IPS-18a (cell line): ENCODE measurements at regions not wholly inside any gene's neighbourhood (a gene's known extent, or its start where the extent isn't known, plus 50 kb on each side); places are given as distances from the start of the nearest gene placed in this dataset.

Experiments used
- H3K27ac ChIP-seq: one replicate; pipeline ENCODE4 v1.5.1; 2013; ENCODE audit warnings: low read length
- H3K27me3 ChIP-seq: one replicate; pipeline ENCODE4 v1.6.1; 2013; ENCODE audit warnings: mild to moderate bottlenecking, low read length; ENCODE audit not compliant: control insufficient read depth, insufficient read depth
- H3K36me3 ChIP-seq: one replicate; pipeline ENCODE4 v1.6.1; 2013; ENCODE audit warnings: low read depth, low read length; ENCODE audit not compliant: control insufficient read depth
- H3K4me1 ChIP-seq: one replicate; pipeline ENCODE4 v1.6.1; 2013; ENCODE audit warnings: low read depth, low read length; ENCODE audit not compliant: control insufficient read depth
- H3K4me3 ChIP-seq: one replicate; pipeline ENCODE4 v1.5.1; 2013; ENCODE audit warnings: low read length
- H3K9ac ChIP-seq: one replicate; pipeline ENCODE4 v1.6.1; 2013; ENCODE audit warnings: mild to moderate bottlenecking, low read length, moderate library complexity
- H3K9me3 ChIP-seq: one replicate; pipeline ENCODE4 v1.6.1; 2013; ENCODE audit warnings: low read depth, low read length; ENCODE audit not compliant: control insufficient read depth

- no peak overlapping the region for H3K27ac ChIP-seq
- H3K4me3 ChIP-seq, result no peak overlapping the region
- H3K36me3 ChIP-seq, result no peaks in the 10 kb centered on the region
- no peak overlapping the region for H3K9ac ChIP-seq
- H3K27me3 ChIP-seq, result no peaks in the 10 kb centered on the region
- H3K9me3 ChIP-seq, result no peaks in the 10 kb centered on the region
- no peaks in the 10 kb centered on the region for H3K4me1 ChIP-seq
These were observed 318.8 kb upstream of the DACH1 start for GRCh38 chr13:72185776-72186175.

- no peaks in the 10 kb centered on the region for H3K27me3 ChIP-seq
- no peak overlapping the region for H3K4me3 ChIP-seq
- no peaks in the 10 kb centered on the region for H3K9me3 ChIP-seq
- no peaks in the 10 kb centered on the region for H3K4me1 ChIP-seq
- H3K27ac ChIP-seq, result no peak overlapping the region
- H3K9ac ChIP-seq, result no peak overlapping the region
- H3K36me3 ChIP-seq, result no peaks in the 10 kb centered on the region
These were observed 314.7 kb upstream of the DACH1 start for GRCh38 chr13:72181661-72182060.

GRCh38 chr13:72180253-72180952 lies 313.4 kb upstream of the DACH1 start:
- H3K4me1 ChIP-seq, result no peaks in the 10 kb centered on the region
- H3K9ac ChIP-seq, result no peak overlapping the region
- no peaks in the 10 kb centered on the region for H3K36me3 ChIP-seq

GRCh38 chr13:72174549-72174948 lies 307.5 kb upstream of the DACH1 start:
- no peaks in the 10 kb centered on the region for H3K4me1 ChIP-seq
- H3K27me3 ChIP-seq, result no peaks in the 10 kb centered on the region
- H3K27ac ChIP-seq, result no peak overlapping the region
- H3K4me3 ChIP-seq, result no peak overlapping the region
- H3K9me3 ChIP-seq, result no peaks in the 10 kb centered on the region
- no peak overlapping the region for H3K9ac ChIP-seq
- no peaks in the 10 kb centered on the region for H3K36me3 ChIP-seq

More at GRCh38 chr13:72180253-72180952, 313.4 kb upstream of the DACH1 start:
- Histone ChIP-seq H3K27ac (no peak overlapping the region), H3K9me3 (no peaks in the 10 kb centered on the region), H3K4me3 (no peak overlapping the region), H3K27me3 (no peaks in the 10 kb centered on the region)

GRCh38 chr13:72170571-72170970 lies 303.6 kb upstream of the DACH1 start:
- Histone ChIP-seq H3K4me1 (no peaks in the 10 kb centered on the region), H3K9me3 (no peaks in the 10 kb centered on the region), H3K27ac (no peak overlapping the region), H3K36me3 (no peaks in the 10 kb centered on the region), H3K9ac (no peak overlapping the region), H3K27me3 (no peaks in the 10 kb centered on the region), H3K4me3 (no peak overlapping the region)

GRCh38 chr13:72168126-72168855 lies 301.3 kb upstream of the DACH1 start:
- Histone ChIP-seq H3K9me3 (no peaks in the 10 kb centered on the region), H3K27me3 (no peaks in the 10 kb centered on the region), H3K9ac (no peak overlapping the region), H3K36me3 (no peaks in the 10 kb centered on the region), H3K27ac (no peak overlapping the region), H3K4me1 (no peaks in the 10 kb centered on the region), H3K4me3 (no peak overlapping the region)

- Histone ChIP-seq H3K27ac (no peak overlapping the region), H3K4me1 (no peaks in the 10 kb centered on the region), H3K36me3 (no peaks in the 10 kb centered on the region), H3K27me3 (no peaks in the 10 kb centered on the region), H3K9ac (no peak overlapping the region), H3K9me3 (no peaks in the 10 kb centered on the region), H3K4me3 (no peak overlapping the region)
These were observed 299.2 kb upstream of the DACH1 start for GRCh38 chr13:72166102-72166650.

- no peak overlapping the region for H3K9ac ChIP-seq
- H3K4me3 ChIP-seq, result no peak overlapping the region
- H3K4me1 ChIP-seq, result no peaks in the 10 kb centered on the region
- H3K27me3 ChIP-seq, result no peaks in the 10 kb centered on the region
- H3K36me3 ChIP-seq, result no peaks in the 10 kb centered on the region
- H3K9me3 ChIP-seq, result no peaks in the 10 kb centered on the region
- H3K27ac ChIP-seq, result no peak overlapping the region
These were observed 298.3 kb upstream of the DACH1 start for GRCh38 chr13:72165276-72165675.

- Histone ChIP-seq H3K36me3 (no peaks in the 10 kb centered on the region), H3K4me1 (no peaks in the 10 kb centered on the region), H3K9me3 (no peaks in the 10 kb centered on the region), H3K27ac (no peak overlapping the region), H3K27me3 (no peaks in the 10 kb centered on the region), H3K4me3 (no peak overlapping the region), H3K9ac (no peak overlapping the region)
These were observed 297.8 kb upstream of the DACH1 start for GRCh38 chr13:72164811-72165210.

- Histone ChIP-seq H3K27me3 (no peaks in the 10 kb centered on the region), H3K36me3 (no peaks in the 10 kb centered on the region), H3K4me3 (no peak overlapping the region), H3K9ac (no peak overlapping the region), H3K27ac (no peak overlapping the region), H3K9me3 (no peaks in the 10 kb centered on the region), H3K4me1 (no peaks in the 10 kb centered on the region)
These were observed 296.7 kb upstream of the DACH1 start for GRCh38 chr13:72163678-72164077.

- Histone ChIP-seq H3K4me3 (no peak overlapping the region), H3K27ac (no peak overlapping the region), H3K36me3 (no peaks in the 10 kb centered on the region), H3K9ac (no peak overlapping the region), H3K9me3 (no peaks in the 10 kb centered on the region), H3K4me1 (no peaks in the 10 kb centered on the region), H3K27me3 (no peaks in the 10 kb centered on the region)
These were observed 294.0 kb upstream of the DACH1 start for GRCh38 chr13:72160977-72161376.

- Histone ChIP-seq H3K27me3 (no peaks in the 10 kb centered on the region), H3K36me3 (no peaks in the 10 kb centered on the region), H3K9ac (no peak overlapping the region), H3K4me1 (no peaks in the 10 kb centered on the region), H3K9me3 (no peaks in the 10 kb centered on the region), H3K27ac (no peak overlapping the region), H3K4me3 (no peak overlapping the region)
These were observed 289.8 kb upstream of the DACH1 start for GRCh38 chr13:72156760-72157159.
